ENCODE measurements at regions not wholly inside any gene's neighbourhood (a gene's known extent, or its start where the extent isn't known, plus 50 kb on each side); places are given as distances from the start of the nearest gene placed in this dataset.

- no peaks in the 10 kb centered on the region for H3F3A ChIP-seq (replicated peaks; ENCODE audit: insufficient read depth)
- H3K27me3 ChIP-seq (ENCODE audit: insufficient read depth) = no peaks in the 10 kb centered on the region
- POLR2A ChIA-PET = no interaction called here
- H4K20me1 ChIP-seq (ENCODE audit: insufficient read depth) = no peaks in the 10 kb centered on the region
- H3K4me1 ChIP-seq (ENCODE audit: control insufficient read depth in 1 of 2, insufficient read depth in 2 of 2, low read depth in 1 of 2, low read length in 1 of 2) = no peaks in the 10 kb centered on the region
- no peaks in the 10 kb centered on the region for H3K79me2 ChIP-seq (ENCODE audit: insufficient read depth)
- H3K4me2 ChIP-seq = no peak overlapping the region
- H3K9me3 ChIP-seq = no peaks in the 10 kb centered on the region
- DNase-seq = no peak
- no peaks in the 10 kb centered on the region for H3K9me2 ChIP-seq
- no peak overlapping the region for H2AFZ ChIP-seq (ENCODE audit: low read depth)
- no peak for TF ChIP-seq MEF2A (IDR thresholded peaks at IDR 0.05; ENCODE audit: borderline replicate concordance, low read depth)
- no peak for TF ChIP-seq FOSL2 (IDR thresholded peaks at IDR 0.05; ENCODE audit: borderline replicate concordance, low read depth)
- no peak for TF ChIP-seq EP300 (IDR thresholded peaks at IDR 0.05; ENCODE audit: borderline replicate concordance in 1 of 2, low read depth in 1 of 2, low read length in 1 of 2)
- no peak for TF ChIP-seq YY1 (IDR thresholded peaks at IDR 0.05; ENCODE audit: low read depth)
- no peak for TF ChIP-seq NFIC (IDR thresholded peaks at IDR 0.05; ENCODE audit: borderline replicate concordance)
- TF ChIP-seq FOXJ3 (CRISPR knock-in tag; IDR thresholded peaks at IDR 0.05) = no peak
- TF ChIP-seq, protein P1, sequence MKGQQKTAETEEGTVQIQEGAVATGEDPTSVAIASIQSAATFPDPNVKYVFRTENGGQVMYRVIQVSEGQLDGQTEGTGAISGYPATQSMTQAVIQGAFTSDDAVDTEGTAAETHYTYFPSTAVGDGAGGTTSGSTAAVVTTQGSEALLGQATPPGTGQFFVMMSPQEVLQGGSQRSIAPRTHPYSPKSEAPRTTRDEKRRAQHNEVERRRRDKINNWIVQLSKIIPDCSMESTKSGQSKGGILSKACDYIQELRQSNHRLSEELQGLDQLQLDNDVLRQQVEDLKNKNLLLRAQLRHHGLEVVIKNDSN (IDR thresholded peaks at IDR 0.05; ENCODE audit: borderline replicate concordance, low read depth) = no peak
- TF ChIP-seq TEAD4 (IDR thresholded peaks at IDR 0.05; ENCODE audit: borderline replicate concordance, insufficient read depth) = no peak
- TF ChIP-seq, protein P2, sequence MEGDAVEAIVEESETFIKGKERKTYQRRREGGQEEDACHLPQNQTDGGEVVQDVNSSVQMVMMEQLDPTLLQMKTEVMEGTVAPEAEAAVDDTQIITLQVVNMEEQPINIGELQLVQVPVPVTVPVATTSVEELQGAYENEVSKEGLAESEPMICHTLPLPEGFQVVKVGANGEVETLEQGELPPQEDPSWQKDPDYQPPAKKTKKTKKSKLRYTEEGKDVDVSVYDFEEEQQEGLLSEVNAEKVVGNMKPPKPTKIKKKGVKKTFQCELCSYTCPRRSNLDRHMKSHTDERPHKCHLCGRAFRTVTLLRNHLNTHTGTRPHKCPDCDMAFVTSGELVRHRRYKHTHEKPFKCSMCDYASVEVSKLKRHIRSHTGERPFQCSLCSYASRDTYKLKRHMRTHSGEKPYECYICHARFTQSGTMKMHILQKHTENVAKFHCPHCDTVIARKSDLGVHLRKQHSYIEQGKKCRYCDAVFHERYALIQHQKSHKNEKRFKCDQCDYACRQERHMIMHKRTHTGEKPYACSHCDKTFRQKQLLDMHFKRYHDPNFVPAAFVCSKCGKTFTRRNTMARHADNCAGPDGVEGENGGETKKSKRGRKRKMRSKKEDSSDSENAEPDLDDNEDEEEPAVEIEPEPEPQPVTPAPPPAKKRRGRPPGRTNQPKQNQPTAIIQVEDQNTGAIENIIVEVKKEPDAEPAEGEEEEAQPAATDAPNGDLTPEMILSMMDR (IDR thresholded peaks at IDR 0.05) = no peak
- TF ChIP-seq RAD21 (IDR thresholded peaks at IDR 0.05; ENCODE audit: low read length) = no peak
- H3K27ac ChIP-seq (ENCODE audit: low read depth in 2 of 2, low read length in 1 of 2) = no peak overlapping the region
- 0% methylated on average over 1 of the region's 1 CpG for WGBS (ENCODE audit: low lambda C conversion rate)
- H3K4me3 ChIP-seq (ENCODE audit: low read depth in 2 of 2, low read length in 1 of 2) = no peak overlapping the region
- H3K9ac ChIP-seq = no peak overlapping the region
- CTCF ChIA-PET = no interaction called here
- no peaks in the 10 kb centered on the region for H3K36me3 ChIP-seq (replicated peaks in 1 of 2; ENCODE audit: control insufficient read depth in 1 of 2, insufficient read depth in 2 of 2, low read length in 1 of 2)
Observed at GRCh38 chr3:74036568-74036967, 411.8 kb upstream of the PDZRN3 start.

DNA sequence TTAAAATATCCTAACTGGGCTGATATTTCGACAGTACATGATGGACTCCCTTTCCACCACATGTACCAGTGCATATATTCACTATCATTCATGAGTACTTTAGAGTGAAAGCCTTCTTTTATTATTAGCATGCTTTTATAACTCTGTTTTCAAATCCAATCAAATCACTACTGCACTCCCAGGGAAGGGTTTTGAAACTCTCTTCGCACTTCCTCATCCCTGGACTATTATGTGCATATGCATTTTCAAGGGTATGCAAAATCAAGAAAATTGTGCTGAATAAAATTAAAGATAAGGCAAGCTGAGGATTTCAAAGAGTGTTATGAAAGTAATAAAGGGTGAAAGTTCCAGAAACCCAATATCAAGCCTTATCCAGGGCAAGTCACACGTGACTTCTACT lies 411.4 kb upstream of the PDZRN3 start:
- Histone ChIP-seq H3K27me3 (ENCODE audit: insufficient read depth) (no peaks in the 10 kb centered on the region), H3K9ac (no peak overlapping the region), H3K36me3 (replicated peaks in 1 of 2; ENCODE audit: control insufficient read depth in 1 of 2, insufficient read depth in 2 of 2, low read length in 1 of 2) (no peaks in the 10 kb centered on the region), H3F3A (replicated peaks; ENCODE audit: insufficient read depth) (no peaks in the 10 kb centered on the region), H3K4me3 (ENCODE audit: low read depth in 2 of 2, low read length in 1 of 2) (no peak overlapping the region), H3K27ac (ENCODE audit: low read depth in 2 of 2, low read length in 1 of 2) (no peak overlapping the region), H3K4me2 (no peak overlapping the region), H3K4me1 (ENCODE audit: control insufficient read depth in 1 of 2, insufficient read depth in 2 of 2, low read depth in 1 of 2, low read length in 1 of 2) (no peaks in the 10 kb centered on the region), H3K9me2 (no peaks in the 10 kb centered on the region), H3K9me3 (no peaks in the 10 kb centered on the region), H3K79me2 (ENCODE audit: insufficient read depth) (no peaks in the 10 kb centered on the region), H2AFZ (ENCODE audit: low read depth) (no peak overlapping the region), H4K20me1 (ENCODE audit: insufficient read depth) (no peaks in the 10 kb centered on the region)
- POLR2A ChIA-PET = no interaction called here
- CTCF ChIA-PET = no interaction called here
- no peak for DNase-seq
- 33% methylated on average over 3 of the region's 3 CpGs for WGBS (ENCODE audit: low lambda C conversion rate)
- TF ChIP-seq MEF2A (IDR thresholded peaks at IDR 0.05; ENCODE audit: borderline replicate concordance, low read depth) (no peak), RCOR1 (IDR thresholded peaks at IDR 0.05; ENCODE audit: low read length) (no peak), NRF1 (IDR thresholded peaks at IDR 0.05; ENCODE audit: low read depth, low read length) (no peak), ELF1 (IDR thresholded peaks at IDR 0.05) (no peak), EZH2phosphoT487 (IDR thresholded peaks at IDR 0.05; ENCODE audit: borderline replicate concordance, low read depth) (no peak), TEAD4 (IDR thresholded peaks at IDR 0.05; ENCODE audit: borderline replicate concordance, insufficient read depth) (no peak), MXI1 (IDR thresholded peaks at IDR 0.05; ENCODE audit: low read depth, low read length) (no peak), FOXJ3 (CRISPR knock-in tag; IDR thresholded peaks at IDR 0.05) (no peak), NFIC (IDR thresholded peaks at IDR 0.05; ENCODE audit: borderline replicate concordance) (no peak), GABPA (IDR thresholded peaks at IDR 0.05; ENCODE audit: low read depth) (no peak), TAF1 (IDR thresholded peaks at IDR 0.05; ENCODE audit: borderline replicate concordance, low read depth, low read length) (no peak), PBX3 (IDR thresholded peaks at IDR 0.05) (no peak), CHD2 (IDR thresholded peaks at IDR 0.05; ENCODE audit: low read length, partially characterized antibody) (no peak), IRF3 (IDR thresholded peaks at IDR 0.05; ENCODE audit: low read depth, low read length) (no peak), JUND (IDR thresholded peaks at IDR 0.05) (no peak)
- TF ChIP-seq, protein P1 (IDR thresholded peaks at IDR 0.05; ENCODE audit: borderline replicate concordance, low read depth) = no peak
- TF ChIP-seq, protein P2 (IDR thresholded peaks at IDR 0.05) = no peak
